ENCODE measurements at regions not wholly inside any gene's neighbourhood (a gene's known extent, or its start where the extent isn't known, plus 50 kb on each side); places are given as distances from the start of the nearest gene placed in this dataset.

- no peak overlapping the region for H3K4me2 ChIP-seq (replicated peaks; ENCODE audit: low read depth, low read length, poor library complexity, severe bottlenecking)
- Mint-ChIP-seq H3K4me1 (peaks cover 25% of the 10 kb centered on the region), H3K4me3 (no peak overlapping the region), H3K27ac (no peak overlapping the region), H3K9me3 (ENCODE audit: insufficient read depth) (no peaks in the 10 kb centered on the region), H3K27me3 (peaks cover 29% of the 10 kb centered on the region)
- ATAC-seq (ENCODE audit: low read depth) (peak; percentile 24), DNase-seq (no peak)
- TF ChIP-seq EZH2 (IDR thresholded peaks at IDR 0.05; ENCODE audit: borderline replicate concordance, insufficient read depth, low read depth, low read length, poor library complexity, severe bottlenecking) (no peak), CTCF (IDR thresholded peaks at IDR 0.05) (no peak)
- peaks cover 11 to 14% of the 10 kb centered on the region in 2 donors for H3K4me1 ChIP-seq (ENCODE audit: control insufficient read depth in 2 of 2, insufficient read depth in 2 of 2, low read length in 2 of 2)
- no peaks in the 10 kb centered on the region for H4K20me1 ChIP-seq (ENCODE audit: control insufficient read depth, insufficient read depth, low read length, poor library complexity, severe bottlenecking)
- no peak overlapping the region for H3K9ac ChIP-seq (ENCODE audit: low read length)
- no peak overlapping the region for H2AFZ ChIP-seq (ENCODE audit: insufficient read depth, low read depth, low read length, poor library complexity, severe bottlenecking)
- H3K36me3 ChIP-seq (replicated peaks in 1 of 2; ENCODE audit: control extremely low read depth in 1 of 2, control insufficient read depth in 1 of 2, extremely low read depth in 1 of 2, insufficient read depth in 2 of 2, low read length in 1 of 2) = no peaks in the 10 kb centered on the region
- H3K27me3 ChIP-seq (replicated peaks in 1 of 4; ENCODE audit: control extremely low read depth in 1 of 4, control insufficient read depth in 3 of 4, insufficient read depth in 4 of 4, low read length in 3 of 4) = no peaks in the 10 kb centered on the region
- H3K79me2 ChIP-seq (ENCODE audit: control insufficient read depth, insufficient read depth, low read length) = no peaks in the 10 kb centered on the region
- H3K4me3 ChIP-seq (ENCODE audit: control extremely low read depth in 1 of 5, extremely low read depth in 1 of 5, insufficient read depth in 1 of 5, low read depth in 2 of 5, low read length in 4 of 5) = no peak overlapping the region
- peaks cover 0 to 6% (median 0%) of the 10 kb centered on the region in 3 donors for H3K9me3 ChIP-seq (ENCODE audit: control extremely low read depth in 1 of 3, control insufficient read depth in 2 of 3, insufficient read depth in 1 of 3, low read length in 2 of 3)
- no peak overlapping the region for H3K27ac ChIP-seq (ENCODE audit: low read length in 2 of 2)
- intact Hi-C loops (cut with micrococcal nuclease) = no loop called here
- no CpG with 5 or more reads among the region's 2 CpGs for WGBS (ENCODE audit: insufficient coverage)
- ChIA-PET CTCF (no interaction called here), POLR2A (no interaction called here)
These were observed 342.8 kb upstream of the KAZN start for GRCh38 chr1:14255711-14256110.

- peaks cover 2 to 4% of the 10 kb centered on the region in 2 donors for H3K4me1 ChIP-seq (ENCODE audit: control insufficient read depth in 2 of 2, insufficient read depth in 2 of 2, low read length in 2 of 2)
- intact Hi-C loops (cut with micrococcal nuclease) = no loop called here
- ChIA-PET POLR2A (no interaction called here), CTCF (no interaction called here)
- H3K9ac ChIP-seq (ENCODE audit: low read length) = no peak overlapping the region
- ATAC-seq (ENCODE audit: low read depth) (no peak), DNase-seq (no peak)
- peaks cover 48% of the 10 kb centered on the region for H3K27me3 Mint-ChIP-seq
- peaks cover 8% of the 10 kb centered on the region for H3K4me1 Mint-ChIP-seq
- H3K27ac Mint-ChIP-seq = no peak overlapping the region
- no peaks in the 10 kb centered on the region for H3K9me3 Mint-ChIP-seq (ENCODE audit: insufficient read depth)
- H3K4me2 ChIP-seq (replicated peaks; ENCODE audit: low read depth, low read length, poor library complexity, severe bottlenecking) = no peak overlapping the region
- H3K27me3 ChIP-seq (replicated peaks in 1 of 4; ENCODE audit: control extremely low read depth in 1 of 4, control insufficient read depth in 3 of 4, insufficient read depth in 4 of 4, low read length in 3 of 4) = no peaks in the 10 kb centered on the region
- no peaks in the 10 kb centered on the region for H3K79me2 ChIP-seq (ENCODE audit: control insufficient read depth, insufficient read depth, low read length)
- 87% methylated on average over 13 of the region's 13 CpGs for WGBS (ENCODE audit: insufficient coverage)
- no peak for TF ChIP-seq EZH2 (IDR thresholded peaks at IDR 0.05; ENCODE audit: borderline replicate concordance, insufficient read depth, low read depth, low read length, poor library complexity, severe bottlenecking)
- no peak for TF ChIP-seq CTCF (IDR thresholded peaks at IDR 0.05)
- H3K9me3 ChIP-seq (ENCODE audit: control extremely low read depth in 1 of 3, control insufficient read depth in 2 of 3, insufficient read depth in 1 of 3, low read length in 2 of 3) = peaks cover 0 to 6% (median 0%) of the 10 kb centered on the region in 3 donors
- H3K36me3 ChIP-seq (replicated peaks in 1 of 2; ENCODE audit: control extremely low read depth in 1 of 2, control insufficient read depth in 1 of 2, extremely low read depth in 1 of 2, insufficient read depth in 2 of 2, low read length in 1 of 2) = no peaks in the 10 kb centered on the region
- no peak overlapping the region for H3K4me3 Mint-ChIP-seq
- no peak overlapping the region for H3K27ac ChIP-seq (ENCODE audit: low read length in 2 of 2)
- H3K4me3 ChIP-seq (ENCODE audit: control extremely low read depth in 1 of 5, extremely low read depth in 1 of 5, insufficient read depth in 1 of 5, low read depth in 2 of 5, low read length in 4 of 5) = no peak overlapping the region
- no peak overlapping the region for H2AFZ ChIP-seq (ENCODE audit: insufficient read depth, low read depth, low read length, poor library complexity, severe bottlenecking)
- no peaks in the 10 kb centered on the region for H4K20me1 ChIP-seq (ENCODE audit: control insufficient read depth, insufficient read depth, low read length, poor library complexity, severe bottlenecking)
These were observed 339.2 kb upstream of the KAZN start for GRCh38 chr1:14259191-14259757.

Measured in B cell (primary cell).